ENCODE measurements at regions not wholly inside any gene's neighbourhood (a gene's known extent, or its start where the extent isn't known, plus 50 kb on each side); places are given as distances from the start of the nearest gene placed in this dataset.

GRCh38 chr2:193965263-193965662 is 1691.8 kb upstream of the SLC39A10 start:
- H3K9me3 ChIP-seq, result no peaks in the 10 kb centered on the region
- FAIRE-seq, result no peak
- WGBS (ENCODE audit: missing lambda C conversion rate), result 46% methylated on average over 4 of the region's 4 CpGs
- TF ChIP-seq E2F6 (IDR thresholded peaks at IDR 0.05; ENCODE audit: borderline replicate concordance, low read depth) (no peak), EP300 (IDR thresholded peaks at IDR 0.05) (no peak), HEYL (CRISPR knock-in tag; IDR thresholded peaks at IDR 0.05) (no peak), RAD21 (conservative IDR thresholded peaks at IDR 0.05 in 1 of 2, IDR thresholded peaks at IDR 0.05 in 1 of 2) (no peak), BHLHE40 (IDR thresholded peaks at IDR 0.05; ENCODE audit: low read depth, low read length) (no peak), HOXB5 (CRISPR knock-in tag; IDR thresholded peaks at IDR 0.05) (no peak), NFE2L2 (conservative IDR thresholded peaks at IDR 0.05; ENCODE audit: low read length) (no peak), JUN (IDR thresholded peaks at IDR 0.05) (no peak), MAZ (IDR thresholded peaks at IDR 0.05; ENCODE audit: borderline replicate concordance, low read depth, low read length) (no peak), FOSL2 (IDR thresholded peaks at IDR 0.05) (no peak), FOSL2 (CRISPR knock-in tag; IDR thresholded peaks at IDR 0.05) (no peak), ZSCAN20 (CRISPR knock-in tag; IDR thresholded peaks at IDR 0.05) (no peak), ZNF302 (CRISPR knock-in tag; IDR thresholded peaks at IDR 0.05) (no peak)
- peaks cover 8% of the 10 kb centered on the region; the same call in 2 of the 3 replicates for H3K4me1 ChIP-seq
- no peak for DNase-seq (ENCODE audit: low read depth in 1 of 2, low spot score in 1 of 2)
- CTCF ChIA-PET, result interaction anchor here (2.5 kb wide), 1 partner anchor 268 kb away, joined by 7 read pairs; no protein-coding TSS in a partner anchor
- POLR2A ChIA-PET, result no interaction called here
- no peak overlapping the region for H3K4me2 ChIP-seq
- H3K4me3 ChIP-seq, result no peak overlapping the region
- ATAC-seq, result no peak
- peak overlapping the region in 1 of 2 experiments; percentile 29; a peak in 1 of 6 replicates for H3K27ac ChIP-seq

GRCh38 chr2:193963472-193964119 is 1693.4 kb upstream of the SLC39A10 start:
- Histone ChIP-seq H3K4me3 (no peak overlapping the region), H3K27ac (no peak overlapping the region), H3K9me3 (no peaks in the 10 kb centered on the region), H3K4me2 (no peak overlapping the region), H3K4me1 (peaks cover 8% of the 10 kb centered on the region; the same call in 2 of the 3 replicates)
- WGBS (ENCODE audit: missing lambda C conversion rate), result 9% methylated on average over 4 of the region's 4 CpGs
- POLR2A ChIA-PET, result no interaction called here
- DNase-seq (ENCODE audit: low read depth in 1 of 2, low spot score in 1 of 2) (peak in 1 of 2 experiments; percentile 33), FAIRE-seq (no peak), ATAC-seq (peak; percentile 59 to 60; a peak in 3 of 6 replicates)
- CTCF ChIA-PET, result interaction anchor here (0.7 to 2.5 kb wide), 4 partner anchors 8 to 266 kb away, joined by 3 to 7 read pairs (median 4); no protein-coding TSS in a partner anchor
- TF ChIP-seq SMC3 (IDR thresholded peaks at IDR 0.05) (peak; percentile 61), RAD21 (conservative IDR thresholded peaks at IDR 0.05 in 1 of 2, IDR thresholded peaks at IDR 0.05 in 1 of 2) (peak; percentile 57 to 72), HOXB13 (CRISPR knock-in tag; IDR thresholded peaks at IDR 0.05; ENCODE audit: low read depth) (no peak), GATA3 (IDR thresholded peaks at IDR 0.05; ENCODE audit: borderline replicate concordance) (no peak), CTCF (IDR thresholded peaks at IDR 0.05) (peak; percentile 59)

- FAIRE-seq (no peak), ATAC-seq (no peak), DNase-seq (ENCODE audit: low read depth in 1 of 2, low spot score in 1 of 2) (no peak)
- Histone ChIP-seq H3K4me3 (no peak overlapping the region), H3K9me3 (no peaks in the 10 kb centered on the region), H3K27ac (no peak overlapping the region), H3K4me1 (no peaks in the 10 kb centered on the region), H3K4me2 (no peak overlapping the region)
- 38% methylated on average over 1 of the region's 1 CpG for WGBS (ENCODE audit: missing lambda C conversion rate)
- ChIA-PET CTCF (no interaction called here), POLR2A (no interaction called here)
- TF ChIP-seq ZC3H11A (IDR thresholded peaks at IDR 0.05) (no peak), ZFP36 (IDR thresholded peaks at IDR 0.05; ENCODE audit: borderline replicate concordance, partially characterized antibody) (no peak), E2F6 (IDR thresholded peaks at IDR 0.05; ENCODE audit: borderline replicate concordance, low read depth) (no peak)
Measured at GRCh38 chr2:193946806-193947205, 1710.2 kb upstream of the SLC39A10 start.
